ENCODE measurements at regions not wholly inside any gene's neighbourhood (a gene's known extent, or its start where the extent isn't known, plus 50 kb on each side); places are given as distances from the start of the nearest gene placed in this dataset.

- Histone ChIP-seq H3K4me2 (ENCODE audit: low read depth, low read length, poor library complexity, severe bottlenecking) (no peak overlapping the region), H3K9me3 (ENCODE audit: insufficient read depth, low read depth, low read length) (peaks cover 6% of the 10 kb centered on the region; the same call in 1 of the 2 replicates)
- TF ChIP-seq EZH2phosphoT487 (IDR thresholded peaks at IDR 0.05; ENCODE audit: borderline replicate concordance) = no peak
- no peak for TF ChIP-seq CTCF (conservative IDR thresholded peaks at IDR 0.05; ENCODE audit: low read length)
These were observed 860.0 kb downstream of the QKI start for GRCh38 chr6:164274493-164274892.

GRCh38 chr6:164273491-164273890 lies 859.0 kb downstream of the QKI start:
- Histone ChIP-seq H3K4me3 (ENCODE audit: low read length, poor library complexity, severe bottlenecking) (no peak overlapping the region), H2AFZ (ENCODE audit: low read length) (no peak overlapping the region)
- no peak for TF ChIP-seq CTCF (conservative IDR thresholded peaks at IDR 0.05; ENCODE audit: low read length)
- TF ChIP-seq EZH2phosphoT487 (IDR thresholded peaks at IDR 0.05; ENCODE audit: borderline replicate concordance) = no peak

More at GRCh38 chr6:164274493-164274892, 860.0 kb downstream of the QKI start:
- Histone ChIP-seq H3K9ac (ENCODE audit: low read depth, low read length, poor library complexity, severe bottlenecking) (no peak overlapping the region), H3K36me3 (ENCODE audit: insufficient read depth, low read length) (no peaks in the 10 kb centered on the region), H4K20me1 (ENCODE audit: insufficient read depth, low read length, poor library complexity, severe bottlenecking) (no peaks in the 10 kb centered on the region), H3K4me1 (ENCODE audit: insufficient read depth, low read length, poor library complexity, severe bottlenecking) (no peaks in the 10 kb centered on the region), H3K4me3 (ENCODE audit: low read length, poor library complexity, severe bottlenecking) (no peak overlapping the region), H3K9me2 (replicated peaks; ENCODE audit: low read depth, low read length) (no peaks in the 10 kb centered on the region), H2AFZ (ENCODE audit: low read length) (no peak overlapping the region), H3K79me2 (ENCODE audit: insufficient read depth, low read length) (no peaks in the 10 kb centered on the region), H3K27me3 (ENCODE audit: insufficient read depth, low read length, poor library complexity, severe bottlenecking) (no peaks in the 10 kb centered on the region), H3F3A (ENCODE audit: low read depth) (no peaks in the 10 kb centered on the region)

GRCh38 chr6:164266851-164267250 lies 852.3 kb downstream of the QKI start:
- Histone ChIP-seq H3F3A (ENCODE audit: low read depth) (no peaks in the 10 kb centered on the region), H3K9me2 (replicated peaks; ENCODE audit: low read depth, low read length) (no peaks in the 10 kb centered on the region), H2AFZ (ENCODE audit: low read length) (no peak overlapping the region), H3K36me3 (ENCODE audit: insufficient read depth, low read length) (no peaks in the 10 kb centered on the region), H3K9ac (ENCODE audit: low read depth, low read length, poor library complexity, severe bottlenecking) (no peak overlapping the region), H4K20me1 (ENCODE audit: insufficient read depth, low read length, poor library complexity, severe bottlenecking) (no peaks in the 10 kb centered on the region), H3K9me3 (ENCODE audit: insufficient read depth, low read depth, low read length) (no peaks in the 10 kb centered on the region; the same call in 1 of the 2 replicates), H3K4me3 (ENCODE audit: low read length, poor library complexity, severe bottlenecking) (no peak overlapping the region), H3K27me3 (ENCODE audit: insufficient read depth, low read length, poor library complexity, severe bottlenecking) (no peaks in the 10 kb centered on the region), H3K79me2 (ENCODE audit: insufficient read depth, low read length) (no peaks in the 10 kb centered on the region), H3K4me1 (ENCODE audit: insufficient read depth, low read length, poor library complexity, severe bottlenecking) (no peaks in the 10 kb centered on the region), H3K4me2 (ENCODE audit: low read depth, low read length, poor library complexity, severe bottlenecking) (no peak overlapping the region)
- TF ChIP-seq CTCF (conservative IDR thresholded peaks at IDR 0.05; ENCODE audit: low read length) (no peak), EZH2phosphoT487 (IDR thresholded peaks at IDR 0.05; ENCODE audit: borderline replicate concordance) (no peak)

More at GRCh38 chr6:164273491-164273890, 859.0 kb downstream of the QKI start:
- Histone ChIP-seq H3K9ac (ENCODE audit: low read depth, low read length, poor library complexity, severe bottlenecking) (no peak overlapping the region), H3K36me3 (ENCODE audit: insufficient read depth, low read length) (no peaks in the 10 kb centered on the region), H4K20me1 (ENCODE audit: insufficient read depth, low read length, poor library complexity, severe bottlenecking) (no peaks in the 10 kb centered on the region), H3K79me2 (ENCODE audit: insufficient read depth, low read length) (no peaks in the 10 kb centered on the region), H3K9me3 (ENCODE audit: insufficient read depth, low read depth, low read length) (no peaks in the 10 kb centered on the region), H3F3A (ENCODE audit: low read depth) (no peaks in the 10 kb centered on the region), H3K4me2 (ENCODE audit: low read depth, low read length, poor library complexity, severe bottlenecking) (no peak overlapping the region), H3K4me1 (ENCODE audit: insufficient read depth, low read length, poor library complexity, severe bottlenecking) (no peaks in the 10 kb centered on the region), H3K27me3 (ENCODE audit: insufficient read depth, low read length, poor library complexity, severe bottlenecking) (no peaks in the 10 kb centered on the region), H3K9me2 (replicated peaks; ENCODE audit: low read depth, low read length) (no peaks in the 10 kb centered on the region)
